HUES64 (cell line): ENCODE measurements at regions not wholly inside any gene's neighbourhood (a gene's known extent, or its start where the extent isn't known, plus 50 kb on each side); places are given as distances from the start of the nearest gene placed in this dataset.

ENCODE experiments used
- H3K27ac ChIP-seq: 2 replicates; pipeline ENCODE4 v1.7.0; 2013; ENCODE audit warnings: low read depth, low read length, inconsistent platforms
- H3K27me3 ChIP-seq: 2 replicates; pipeline ENCODE4 v1.6.1; 2013; ENCODE audit warnings: mild to moderate bottlenecking, low read length; ENCODE audit not compliant: insufficient read depth
- H3K36me3 ChIP-seq: 2 replicates; pipeline ENCODE4 v1.6.1; 2013; ENCODE audit warnings: mild to moderate bottlenecking, low read length; ENCODE audit not compliant: insufficient read depth
- H3K4me1 ChIP-seq: 2 replicates; pipeline ENCODE4 v1.6.1; 2013; ENCODE audit warnings: mild to moderate bottlenecking, low read length, moderate library complexity; ENCODE audit not compliant: insufficient read depth
- H3K4me3 ChIP-seq: 2 replicates; pipeline ENCODE4 v1.5.1; 2013; ENCODE audit warnings: mild to moderate bottlenecking, low read length, moderate library complexity
- H3K9ac ChIP-seq: 2 replicates; pipeline ENCODE4 v1.6.1; 2013; ENCODE audit warnings: mild to moderate bottlenecking, low read depth, low read length
- H3K9me3 ChIP-seq: 2 replicates; pipeline ENCODE4 v1.6.1; 2013; ENCODE audit warnings: low read depth, low read length; ENCODE audit not compliant: insufficient read depth
- whole genome bisulfite sequencing: fragments of 150-250, 120-280 bp; methylation state at CpG from one replicate; pipeline ENCODE4 v1.1.7; 2013; ENCODE audit warnings: missing lambda C conversion rate; 5-methylcytosine and 5-hydroxymethylcytosine counted together

DNA sequence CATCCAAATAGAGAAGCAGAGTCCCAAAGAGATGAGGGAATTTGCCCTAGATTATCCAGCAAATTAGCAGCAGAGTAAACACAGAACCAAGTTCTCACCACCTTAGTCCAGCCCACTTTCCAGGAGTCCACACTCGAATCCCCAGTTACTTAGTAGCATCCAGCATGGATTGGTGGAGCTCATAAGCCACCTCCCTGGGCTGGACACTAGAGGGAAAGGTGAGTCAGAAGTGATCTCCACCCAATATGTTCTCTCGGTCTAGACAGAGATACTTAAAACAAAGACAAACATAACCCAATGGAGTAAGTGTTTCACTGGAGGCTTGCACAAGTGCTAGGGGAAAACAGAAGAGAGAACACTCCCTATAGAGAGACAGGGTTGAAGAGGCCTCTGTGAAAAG is 105.1 kb upstream of the CPEB2 start:
- no peak overlapping the region for H3K9ac ChIP-seq
- H3K9me3 ChIP-seq, result no peaks in the 10 kb centered on the region
- 100% methylated on average over 1 of the region's 2 CpGs for WGBS
- H3K4me1 ChIP-seq, result no peaks in the 10 kb centered on the region
- no peaks in the 10 kb centered on the region for H3K36me3 ChIP-seq
- no peak overlapping the region for H3K27ac ChIP-seq
- H3K4me3 ChIP-seq, result no peak overlapping the region
- H3K27me3 ChIP-seq, result no peaks in the 10 kb centered on the region

DNA sequence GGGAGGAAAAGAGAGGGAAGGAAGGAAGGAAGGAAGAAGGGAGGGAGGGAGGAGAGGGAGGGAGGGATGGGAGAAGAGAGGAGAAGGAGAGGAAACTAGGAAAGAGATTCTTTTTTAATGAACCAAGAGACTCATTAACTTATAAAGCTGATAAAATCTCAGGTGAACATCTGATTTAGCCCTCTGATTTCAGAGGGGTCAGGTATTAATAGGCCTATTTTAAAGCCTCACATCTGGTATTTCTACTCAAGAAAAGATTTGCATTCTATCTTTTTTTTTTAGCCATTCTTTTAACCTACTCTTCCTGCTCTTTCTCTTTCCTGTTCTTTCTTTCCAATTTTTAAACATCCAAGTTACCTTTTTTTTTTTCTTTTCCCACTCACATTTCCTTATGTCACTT is 103.3 kb upstream of the CPEB2 start:
- Histone ChIP-seq H3K9ac (no peak overlapping the region), H3K4me1 (no peaks in the 10 kb centered on the region), H3K9me3 (no peaks in the 10 kb centered on the region), H3K27me3 (no peaks in the 10 kb centered on the region), H3K4me3 (no peak overlapping the region), H3K27ac (no peak overlapping the region), H3K36me3 (no peaks in the 10 kb centered on the region)

DNA sequence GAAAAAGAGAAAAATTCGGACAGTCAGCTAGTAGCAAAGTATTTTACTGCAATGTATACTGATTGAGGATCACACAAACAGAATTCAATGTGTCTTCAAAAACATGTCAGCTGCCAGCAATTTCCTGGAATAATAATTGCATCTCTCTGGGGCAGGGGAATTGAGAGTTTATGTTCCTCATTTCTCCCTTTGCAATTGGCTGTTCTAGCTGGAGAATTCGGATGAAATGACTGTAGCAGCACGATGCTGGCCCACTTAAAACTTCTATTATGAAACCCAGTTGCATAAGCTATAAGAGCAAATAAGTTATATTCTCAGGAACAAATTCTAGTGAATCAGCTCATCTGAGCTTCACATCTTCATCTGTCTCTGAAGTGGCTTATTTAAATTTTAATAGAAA is 99.9 kb upstream of the CPEB2 start:
- H3K27me3 ChIP-seq, result no peaks in the 10 kb centered on the region
- H3K9me3 ChIP-seq, result no peaks in the 10 kb centered on the region
- no peaks in the 10 kb centered on the region for H3K36me3 ChIP-seq
- H3K4me3 ChIP-seq, result no peak overlapping the region
- no peak overlapping the region for H3K9ac ChIP-seq
- H3K4me1 ChIP-seq, result no peaks in the 10 kb centered on the region
- H3K27ac ChIP-seq, result no peak overlapping the region
- WGBS, result 87% methylated on average over 3 of the region's 3 CpGs

DNA sequence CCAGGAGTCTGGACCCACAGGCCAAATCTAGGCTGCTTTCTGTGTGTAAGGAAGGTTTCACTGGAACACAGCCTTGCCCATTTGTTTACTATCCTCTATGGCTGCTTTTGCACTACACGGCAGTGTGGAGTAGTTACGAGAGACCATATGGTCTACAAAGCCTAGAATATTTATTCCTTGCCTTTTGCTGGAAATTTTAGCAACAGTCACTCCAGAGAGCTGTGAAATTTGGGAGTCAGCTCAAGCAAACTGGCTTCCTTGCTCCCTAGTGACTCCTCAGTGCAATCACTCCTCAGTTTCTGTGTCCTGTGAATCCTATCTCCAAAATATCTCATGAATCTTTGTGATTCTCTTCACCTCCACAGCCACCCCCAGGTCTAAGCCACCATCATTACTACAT is 99.0 kb upstream of the CPEB2 start:
- WGBS, result 94% methylated on average over 2 of the region's 2 CpGs
- H3K9ac ChIP-seq, result no peak overlapping the region
- H3K27ac ChIP-seq, result no peak overlapping the region
- H3K36me3 ChIP-seq, result no peaks in the 10 kb centered on the region
- H3K4me3 ChIP-seq, result no peak overlapping the region
- no peaks in the 10 kb centered on the region for H3K4me1 ChIP-seq
- no peaks in the 10 kb centered on the region for H3K27me3 ChIP-seq
- H3K9me3 ChIP-seq, result no peaks in the 10 kb centered on the region

DNA sequence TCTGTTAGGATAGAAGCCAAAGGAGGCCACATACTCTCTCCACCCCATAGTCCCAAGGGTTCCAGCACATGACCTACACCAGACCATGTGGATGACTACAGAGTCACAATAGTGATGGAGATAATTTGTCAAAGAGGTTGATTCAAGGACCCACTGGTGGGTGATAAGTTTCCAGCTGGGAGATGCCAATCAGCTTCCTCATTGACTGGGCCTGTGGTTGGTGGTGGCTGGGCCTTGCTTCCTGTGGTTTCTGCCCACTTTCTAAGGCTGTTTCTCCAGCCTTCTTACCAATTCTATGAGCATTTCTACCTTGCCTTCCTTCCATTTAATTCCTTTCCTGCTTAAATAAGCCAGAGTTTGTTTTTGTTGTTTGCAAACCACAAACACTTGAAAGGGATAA is 95.5 kb upstream of the CPEB2 start:
- no peaks in the 10 kb centered on the region for H3K27me3 ChIP-seq
- H3K4me3 ChIP-seq, result no peak overlapping the region
- no peak overlapping the region for H3K9ac ChIP-seq
- H3K27ac ChIP-seq, result no peak overlapping the region
- H3K4me1 ChIP-seq, result no peaks in the 10 kb centered on the region
- no peaks in the 10 kb centered on the region for H3K36me3 ChIP-seq
- H3K9me3 ChIP-seq, result no peaks in the 10 kb centered on the region

DNA sequence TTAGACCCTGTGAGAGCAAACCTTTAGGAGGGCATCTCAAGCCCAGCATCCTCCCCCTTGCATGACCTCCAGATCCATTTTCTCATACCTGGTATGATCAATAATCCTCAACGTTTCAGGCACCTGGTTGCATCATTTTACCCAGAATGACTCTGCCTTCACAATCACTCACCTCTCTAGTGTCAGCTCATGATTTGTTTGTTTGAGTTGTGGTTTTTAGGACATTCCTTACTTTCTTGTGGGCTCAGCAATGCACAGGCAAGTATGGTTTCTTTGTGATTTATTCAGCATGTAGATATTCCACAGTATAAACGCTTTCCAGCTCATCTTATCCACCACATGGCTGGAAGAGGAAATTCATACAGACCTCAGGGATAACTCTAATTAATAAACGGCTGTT is 93.6 kb upstream of the CPEB2 start:
- no peak overlapping the region for H3K27ac ChIP-seq
- no peak overlapping the region for H3K9ac ChIP-seq
- H3K9me3 ChIP-seq, result no peaks in the 10 kb centered on the region
- no peak overlapping the region for H3K4me3 ChIP-seq
- WGBS, result 75% methylated on average over 3 of the region's 3 CpGs
- no peaks in the 10 kb centered on the region for H3K36me3 ChIP-seq
- H3K4me1 ChIP-seq, result no peaks in the 10 kb centered on the region
- no peaks in the 10 kb centered on the region for H3K27me3 ChIP-seq

DNA sequence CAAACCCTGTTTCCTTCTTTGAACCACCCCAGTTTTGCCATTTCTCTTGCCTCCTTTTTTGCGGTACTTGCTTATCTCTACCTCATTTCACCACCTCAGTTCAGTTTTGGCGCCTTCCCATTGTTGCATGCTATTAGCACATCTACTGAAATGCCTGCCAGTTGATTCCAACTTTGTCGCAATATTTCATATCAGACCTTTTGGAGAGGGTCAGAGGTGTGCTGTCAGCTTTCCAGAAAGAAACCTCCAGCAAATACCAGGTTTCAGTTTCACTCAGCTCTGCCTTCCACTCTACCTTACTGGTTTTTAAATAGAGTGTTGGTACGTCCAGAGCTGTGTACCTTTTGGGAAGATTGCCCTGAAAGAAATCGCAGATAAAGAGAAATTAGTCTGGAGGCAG is 91.9 kb upstream of the CPEB2 start:
- no peak overlapping the region for H3K27ac ChIP-seq
- H3K36me3 ChIP-seq, result no peaks in the 10 kb centered on the region
- H3K9me3 ChIP-seq, result no peaks in the 10 kb centered on the region
- no peak overlapping the region for H3K9ac ChIP-seq
- H3K4me3 ChIP-seq, result no peak overlapping the region
- H3K27me3 ChIP-seq, result no peaks in the 10 kb centered on the region
- H3K4me1 ChIP-seq, result no peaks in the 10 kb centered on the region
- 95% methylated on average over 4 of the region's 5 CpGs for WGBS

DNA sequence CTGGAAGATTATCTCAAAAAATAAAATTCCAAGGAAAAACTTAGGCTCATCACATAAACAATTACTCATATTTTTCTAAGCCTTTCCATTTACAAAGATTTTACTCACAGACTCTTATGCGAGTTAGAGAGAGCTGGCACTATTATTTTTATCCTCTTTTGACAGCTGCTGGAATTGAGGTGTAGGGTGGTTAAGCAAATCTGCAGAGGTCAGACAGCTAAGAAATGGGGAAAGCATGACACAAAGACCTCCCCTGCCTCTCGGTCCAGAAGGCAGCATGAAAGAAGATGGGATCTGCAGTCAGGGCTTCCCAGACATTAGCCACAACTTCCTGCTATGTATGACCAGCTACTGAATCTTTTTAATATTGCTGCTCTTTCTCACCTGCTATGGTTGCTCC is 89.9 kb upstream of the CPEB2 start:
- WGBS, result 83% methylated on average over 2 of the region's 2 CpGs
- H3K27me3 ChIP-seq, result no peaks in the 10 kb centered on the region
- H3K4me3 ChIP-seq, result no peak overlapping the region
- no peaks in the 10 kb centered on the region; the same call in 1 of the 2 replicates for H3K4me1 ChIP-seq
- H3K9ac ChIP-seq, result no peak overlapping the region
- H3K9me3 ChIP-seq, result no peaks in the 10 kb centered on the region
- no peak overlapping the region for H3K27ac ChIP-seq
- no peaks in the 10 kb centered on the region for H3K36me3 ChIP-seq

DNA sequence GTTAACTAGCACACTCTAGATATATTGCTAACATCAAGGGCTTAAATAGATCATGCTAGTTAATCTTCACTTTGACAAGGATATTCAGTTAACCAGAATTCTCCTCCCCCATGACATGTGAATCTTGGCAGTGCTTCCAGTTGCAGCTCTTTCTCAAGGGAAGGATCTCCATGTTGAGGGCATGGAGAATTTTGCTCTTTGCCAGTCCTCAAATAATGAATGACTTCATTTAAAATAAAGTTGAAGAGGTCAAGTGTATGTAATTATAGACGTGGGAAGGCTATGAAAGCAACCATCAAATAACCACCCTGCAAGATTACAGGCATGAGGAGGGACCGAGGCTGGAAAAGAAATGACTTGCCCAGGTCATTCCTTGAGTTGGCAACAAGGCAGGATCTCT is 87.3 kb upstream of the CPEB2 start:
- Histone ChIP-seq H3K27me3 (no peaks in the 10 kb centered on the region), H3K27ac (no peak overlapping the region), H3K9me3 (no peaks in the 10 kb centered on the region), H3K9ac (no peak overlapping the region), H3K36me3 (no peaks in the 10 kb centered on the region), H3K4me1 (no peaks in the 10 kb centered on the region; the same call in 1 of the 2 replicates), H3K4me3 (no peak overlapping the region)
- 94% methylated on average over 2 of the region's 2 CpGs for WGBS

DNA sequence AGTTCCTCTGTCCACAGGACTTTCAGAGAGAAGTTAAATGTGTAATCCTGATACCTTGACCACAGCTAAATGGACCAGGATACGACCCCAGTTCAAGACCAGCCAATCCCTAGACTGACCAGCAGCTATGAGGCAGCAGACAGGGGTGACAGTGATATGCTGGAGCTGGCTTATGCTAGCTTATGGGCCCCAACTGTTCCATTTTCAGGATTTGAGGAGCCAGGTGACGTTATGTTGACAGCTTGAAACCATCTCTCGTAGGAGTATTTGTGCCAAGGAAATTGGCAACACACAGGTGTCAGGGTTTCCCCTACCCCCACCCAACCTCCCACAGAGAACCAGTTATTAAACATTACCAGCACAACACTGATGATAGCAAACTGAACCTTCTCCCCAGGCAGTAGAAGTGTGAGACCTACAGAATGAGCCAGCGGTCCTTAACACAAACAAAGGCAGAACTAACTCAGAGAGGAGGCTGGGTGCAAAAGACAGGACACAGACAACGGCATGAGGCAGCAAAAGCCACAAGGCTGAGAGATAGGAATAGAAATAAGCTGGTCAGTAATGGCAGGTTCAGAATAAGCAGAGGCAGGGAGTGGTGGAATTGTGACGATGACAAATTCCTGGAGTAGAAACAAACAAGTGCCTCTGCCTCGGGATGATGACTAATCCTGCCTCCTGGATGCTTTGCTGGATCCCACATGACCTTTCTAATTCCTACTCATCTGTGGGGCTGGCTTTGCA is 85.6 kb upstream of the CPEB2 start:
- no peaks in the 10 kb centered on the region for H3K27me3 ChIP-seq
- no peak overlapping the region for H3K27ac ChIP-seq
- no peaks in the 10 kb centered on the region for H3K9me3 ChIP-seq
- H3K4me3 ChIP-seq, result no peak overlapping the region
- 79% methylated on average over 7 of the region's 7 CpGs for WGBS
- no peaks in the 10 kb centered on the region for H3K36me3 ChIP-seq
- no peak overlapping the region for H3K9ac ChIP-seq
- no peaks in the 10 kb centered on the region; the same call in 1 of the 2 replicates for H3K4me1 ChIP-seq

DNA sequence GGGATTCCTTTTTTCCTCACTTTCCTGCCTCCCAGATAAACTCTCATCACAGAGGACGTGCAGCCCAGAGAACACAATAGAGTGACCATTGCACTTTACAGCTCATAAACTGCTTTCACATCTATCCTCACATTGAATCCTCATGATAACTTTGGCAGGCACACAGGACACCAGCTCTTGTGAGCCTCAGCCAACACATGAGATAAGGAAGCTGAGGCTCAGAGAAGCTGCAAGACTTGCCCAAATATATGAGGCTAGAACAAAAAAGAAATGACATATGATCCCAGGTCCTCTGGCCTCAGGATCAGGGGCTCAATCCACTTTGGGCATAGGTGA is 85.0 kb upstream of the CPEB2 start:
- no peak overlapping the region for H3K9ac ChIP-seq

DNA sequence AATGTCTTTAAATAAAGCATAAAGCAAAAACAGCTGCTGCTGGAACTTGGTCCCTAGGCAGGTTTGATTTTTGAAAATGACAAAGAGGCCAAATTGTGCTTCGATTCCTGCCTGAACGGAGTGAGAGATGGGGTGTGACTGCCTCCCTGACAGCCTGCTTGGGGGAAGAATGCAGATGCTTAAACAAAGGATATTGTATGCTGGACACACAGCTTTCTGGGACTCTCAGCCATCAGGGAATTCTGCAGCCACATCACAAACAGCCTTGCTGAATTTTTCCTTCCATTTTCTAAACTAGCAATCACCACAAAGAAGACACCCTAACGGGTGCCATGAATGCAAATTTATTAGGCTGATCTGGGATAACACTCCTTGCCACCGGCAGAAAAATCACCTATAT is 83.9 kb upstream of the CPEB2 start:
- Histone ChIP-seq H3K36me3 (no peaks in the 10 kb centered on the region), H3K9me3 (no peaks in the 10 kb centered on the region), H3K4me1 (no peaks in the 10 kb centered on the region; the same call in 1 of the 2 replicates), H3K4me3 (no peak overlapping the region), H3K27me3 (no peaks in the 10 kb centered on the region), H3K27ac (no peak overlapping the region), H3K9ac (no peak overlapping the region)
- 85% methylated on average over 4 of the region's 4 CpGs for WGBS

More for the DNA sequence above, 85.0 kb upstream of the CPEB2 start:
- no peaks in the 10 kb centered on the region for H3K27me3 ChIP-seq
- H3K9me3 ChIP-seq, result no peaks in the 10 kb centered on the region
- no peak overlapping the region for H3K27ac ChIP-seq
- no peak overlapping the region for H3K4me3 ChIP-seq
- no peaks in the 10 kb centered on the region; the same call in 1 of the 2 replicates for H3K4me1 ChIP-seq
- no peaks in the 10 kb centered on the region for H3K36me3 ChIP-seq
- WGBS, result 77% methylated on average over 1 of the region's 1 CpG
